ENCODE measurements at regions not wholly inside any gene's neighbourhood (a gene's known extent, or its start where the extent isn't known, plus 50 kb on each side); places are given as distances from the start of the nearest gene placed in this dataset.
"Not testable (repeated sequence)": the region's sequence is repeated elsewhere in the genome, so short reads cannot be mapped to it uniquely, and the experiment has no call there.

DNA sequence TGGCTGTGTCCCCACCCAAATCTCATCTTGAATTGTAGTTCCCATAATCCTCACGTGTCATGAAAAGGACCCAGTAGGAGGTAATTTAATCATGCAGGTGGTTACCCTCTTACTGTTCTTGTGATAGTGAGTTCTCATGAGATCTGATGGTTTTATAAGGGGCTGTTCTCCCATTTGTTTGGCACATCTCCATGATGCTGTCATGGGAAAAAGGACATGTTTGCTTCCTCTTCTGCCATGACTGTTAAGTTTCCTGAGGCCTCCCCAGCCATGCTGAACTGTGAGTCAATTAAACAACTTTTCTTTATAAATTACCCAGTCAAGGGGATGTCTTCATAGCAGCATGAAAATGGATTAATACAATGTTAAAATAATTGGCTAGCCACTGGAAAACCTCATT lies 243.3 kb upstream of the MKLN1 start:
- TF ChIP-seq, protein P1, sequence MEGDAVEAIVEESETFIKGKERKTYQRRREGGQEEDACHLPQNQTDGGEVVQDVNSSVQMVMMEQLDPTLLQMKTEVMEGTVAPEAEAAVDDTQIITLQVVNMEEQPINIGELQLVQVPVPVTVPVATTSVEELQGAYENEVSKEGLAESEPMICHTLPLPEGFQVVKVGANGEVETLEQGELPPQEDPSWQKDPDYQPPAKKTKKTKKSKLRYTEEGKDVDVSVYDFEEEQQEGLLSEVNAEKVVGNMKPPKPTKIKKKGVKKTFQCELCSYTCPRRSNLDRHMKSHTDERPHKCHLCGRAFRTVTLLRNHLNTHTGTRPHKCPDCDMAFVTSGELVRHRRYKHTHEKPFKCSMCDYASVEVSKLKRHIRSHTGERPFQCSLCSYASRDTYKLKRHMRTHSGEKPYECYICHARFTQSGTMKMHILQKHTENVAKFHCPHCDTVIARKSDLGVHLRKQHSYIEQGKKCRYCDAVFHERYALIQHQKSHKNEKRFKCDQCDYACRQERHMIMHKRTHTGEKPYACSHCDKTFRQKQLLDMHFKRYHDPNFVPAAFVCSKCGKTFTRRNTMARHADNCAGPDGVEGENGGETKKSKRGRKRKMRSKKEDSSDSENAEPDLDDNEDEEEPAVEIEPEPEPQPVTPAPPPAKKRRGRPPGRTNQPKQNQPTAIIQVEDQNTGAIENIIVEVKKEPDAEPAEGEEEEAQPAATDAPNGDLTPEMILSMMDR (conservative IDR thresholded peaks at IDR 0.05 in 1 of 2, IDR thresholded peaks at IDR 0.05 in 1 of 2; ENCODE audit: extremely low read depth in 1 of 2, insufficient read depth in 1 of 2, low read depth in 1 of 2, low read length in 2 of 2): not testable (repeated sequence)
- TF ChIP-seq EZH2 (IDR thresholded peaks at IDR 0.05; ENCODE audit: borderline replicate concordance, low read length): not testable (repeated sequence)

Measured in mammary epithelial cell (primary cell).